Ovary (tissue), 3 donors: ENCODE measurements at regions not wholly inside any gene's neighbourhood (a gene's known extent, or its start where the extent isn't known, plus 50 kb on each side); places are given as distances from the start of the nearest gene placed in this dataset.
"Not testable (repeated sequence)": the region's sequence is repeated elsewhere in the genome, so short reads cannot be mapped to it uniquely, and the experiment has no call there.

Source experiments
- CTCF ChIP-seq, 3 donors: fragments of 450-650 bp in 2 of 3; fragments of 200-600 bp in 1 of 3; IDR thresholded peaks; one replicate each; pipeline versions ENCODE4 v1.5.1 to v1.8.0; 2016 to 2022; ENCODE audit warnings: antibody characterized with exemption in 3 of 3, mild to moderate bottlenecking in 1 of 3
- POLR2A ChIP-seq: fragments of 450-650 bp; IDR thresholded peaks from one replicate; pipeline ENCODE4 v1.6.1; 2017; ENCODE audit warnings: antibody characterized with exemption, mild to moderate bottlenecking, moderate library complexity
- donor health status: DM: no; HTN: no; CAD: no.

DNA sequence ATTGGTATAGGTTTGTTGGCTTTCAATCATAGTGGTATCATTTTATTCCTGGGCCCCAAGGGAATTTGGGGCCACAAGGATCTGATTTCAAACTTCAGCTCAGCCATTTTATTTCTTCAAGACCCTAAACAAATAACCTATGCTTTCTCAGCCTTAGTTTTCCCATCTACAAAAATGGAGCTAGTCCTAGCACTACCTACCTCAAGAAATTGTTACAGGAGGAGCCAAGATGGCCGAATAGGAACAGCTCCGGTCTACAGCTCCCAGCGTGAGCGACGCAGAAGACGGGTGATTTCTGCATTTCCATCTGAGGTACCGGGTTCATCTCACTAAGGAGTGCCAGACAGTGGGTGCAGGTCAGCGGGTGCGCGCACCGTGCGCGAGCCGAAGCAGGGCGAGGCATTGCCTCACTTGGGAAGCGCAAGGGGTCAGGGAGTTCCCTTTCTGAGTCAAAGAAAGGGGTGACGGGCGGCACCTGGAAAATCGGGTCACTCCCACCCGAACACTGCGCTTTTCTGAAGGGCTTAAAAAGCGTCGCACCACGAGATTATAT is 143.5 kb downstream of the CCDC34 start:
- TF ChIP-seq POLR2A; CTCF (IDR thresholded peaks at IDR 0.05): not testable (repeated sequence)
